ENCODE measurements at regions not wholly inside any gene's neighbourhood (a gene's known extent, or its start where the extent isn't known, plus 50 kb on each side); places are given as distances from the start of the nearest gene placed in this dataset.

DNA sequence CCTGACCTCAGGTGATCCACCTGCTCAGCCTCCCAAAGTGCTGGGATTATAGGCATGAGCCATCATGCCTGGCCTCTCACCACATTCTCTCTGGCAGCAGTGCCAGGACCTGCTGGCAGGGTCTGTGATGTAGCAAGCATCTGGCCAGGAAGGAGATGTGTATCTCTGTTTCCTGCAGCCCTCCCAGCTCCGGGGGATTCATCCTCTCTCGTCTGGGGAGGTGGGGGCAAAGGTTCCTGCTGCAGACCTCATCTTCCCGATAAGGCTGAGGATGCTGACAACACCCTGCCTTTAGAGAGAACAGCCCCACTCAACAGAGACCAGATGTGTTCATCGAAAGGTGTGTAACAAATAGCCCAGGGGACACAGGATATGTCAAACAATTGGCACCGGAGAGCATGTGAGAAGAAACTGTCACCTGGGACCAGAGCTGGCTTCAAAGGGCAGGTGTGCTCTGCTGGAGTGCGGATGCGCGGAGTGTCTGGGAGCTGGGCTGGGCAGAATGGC is 54.8 kb upstream of the SEC14L1 start:
- Histone ChIP-seq H2AK5ac (ENCODE audit: low read depth, low read length) (no peak overlapping the region), H2BK20ac (ENCODE audit: low read depth, low read length) (no peak overlapping the region), H2BK120ac (ENCODE audit: low read depth, low read length) (no peak overlapping the region), H2AFZ (replicated peaks; ENCODE audit: low read length, poor library complexity) (peak overlapping the region; percentile 83), H4K8ac (ENCODE audit: low read depth in 2 of 2, low read length in 2 of 2) (no peak overlapping the region), H3K36me3 (ENCODE audit: control insufficient read depth, insufficient read depth, low read length) (peaks cover 3% of the 10 kb centered on the region; the same call in 1 of the 2 replicates), H3K79me1 (ENCODE audit: low read depth in 1 of 2, low read length in 2 of 2) (peaks cover 13 to 23% of the 10 kb centered on the region in 2 experiments; a peak in 3 of 4 replicates), H3K18ac (ENCODE audit: low read depth, low read length) (no peak overlapping the region), H3K56ac (ENCODE audit: extremely low read depth, insufficient read depth, low read length) (no peak overlapping the region), H3K14ac (replicated peaks; ENCODE audit: low read depth, low read length) (no peak overlapping the region), H3K27me3 (ENCODE audit: control insufficient read depth, insufficient read depth, low read length) (peaks cover 4% of the 10 kb centered on the region; the same call in 1 of the 2 replicates), H3K27ac (ENCODE audit: insufficient read depth, low read length) (no peak overlapping the region), H3K4ac (ENCODE audit: low read depth, low read length) (no peak overlapping the region), H3K4me2 (ENCODE audit: low read depth, low read length) (no peak overlapping the region), H4K91ac (ENCODE audit: insufficient read depth, low read depth, low read length) (no peak overlapping the region), H3K4me1 (ENCODE audit: control insufficient read depth, insufficient read depth, low read length) (no peaks in the 10 kb centered on the region), H3K23ac (ENCODE audit: low read depth, low read length) (no peak overlapping the region), H2BK5ac (ENCODE audit: low read depth, low read length, poor library complexity, severe bottlenecking) (no peak overlapping the region), H4K5ac (ENCODE audit: low read depth, low read length) (no peak overlapping the region), H3K4me3 (ENCODE audit: insufficient read depth, low read depth, low read length) (no peak overlapping the region), H2BK15ac (ENCODE audit: low read depth, low read length) (no peak overlapping the region), H3K9me1 (ENCODE audit: insufficient read depth, low read length) (no peaks in the 10 kb centered on the region; the same call in 1 of the 2 replicates), H3K9me3 (ENCODE audit: control insufficient read depth, insufficient read depth, low read length) (no peaks in the 10 kb centered on the region), H2AK9ac (replicated peaks; ENCODE audit: low read depth, low read length, poor library complexity) (no peak overlapping the region), H3K9ac (ENCODE audit: low read depth, low read length) (no peak overlapping the region), H4K20me1 (ENCODE audit: insufficient read depth, low read length) (no peaks in the 10 kb centered on the region)
- ChIA-PET POLR2A (ENCODE audit: unreplicated experiment) (no interaction called here), CTCF (interaction anchor here (0.6 to 1.1 kb wide), 2 partner anchors 16 to 218 kb away, joined by 3 to 4 read pairs; partner anchors contain the start of gene MGAT5B)
- no peak for ATAC-seq (ENCODE audit: low read depth)
- 78% methylated on average over 5 of the region's 8 CpGs; no CpG with 5 or more reads in 1 of the 2 experiments for WGBS, 2 experiments (ENCODE audit: extremely low coverage in 2 of 2, insufficient read length in 1 of 2)
- TF ChIP-seq, protein P1, sequence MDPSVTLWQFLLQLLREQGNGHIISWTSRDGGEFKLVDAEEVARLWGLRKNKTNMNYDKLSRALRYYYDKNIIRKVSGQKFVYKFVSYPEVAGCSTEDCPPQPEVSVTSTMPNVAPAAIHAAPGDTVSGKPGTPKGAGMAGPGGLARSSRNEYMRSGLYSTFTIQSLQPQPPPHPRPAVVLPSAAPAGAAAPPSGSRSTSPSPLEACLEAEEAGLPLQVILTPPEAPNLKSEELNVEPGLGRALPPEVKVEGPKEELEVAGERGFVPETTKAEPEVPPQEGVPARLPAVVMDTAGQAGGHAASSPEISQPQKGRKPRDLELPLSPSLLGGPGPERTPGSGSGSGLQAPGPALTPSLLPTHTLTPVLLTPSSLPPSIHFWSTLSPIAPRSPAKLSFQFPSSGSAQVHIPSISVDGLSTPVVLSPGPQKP (IDR thresholded peaks at IDR 0.05; ENCODE audit: borderline replicate concordance, low read depth, low read length): no peak
- no peak for TF ChIP-seq FOS (IDR thresholded peaks at IDR 0.05; ENCODE audit: low read depth, low read length)
- TF ChIP-seq, protein P2, sequence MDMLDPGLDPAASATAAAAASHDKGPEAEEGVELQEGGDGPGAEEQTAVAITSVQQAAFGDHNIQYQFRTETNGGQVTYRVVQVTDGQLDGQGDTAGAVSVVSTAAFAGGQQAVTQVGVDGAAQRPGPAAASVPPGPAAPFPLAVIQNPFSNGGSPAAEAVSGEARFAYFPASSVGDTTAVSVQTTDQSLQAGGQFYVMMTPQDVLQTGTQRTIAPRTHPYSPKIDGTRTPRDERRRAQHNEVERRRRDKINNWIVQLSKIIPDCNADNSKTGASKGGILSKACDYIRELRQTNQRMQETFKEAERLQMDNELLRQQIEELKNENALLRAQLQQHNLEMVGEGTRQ (IDR thresholded peaks at IDR 0.05; ENCODE audit: low read depth, low read length): no peak
- no peak for TF ChIP-seq RCOR1 (IDR thresholded peaks at IDR 0.05; ENCODE audit: insufficient replicate concordance, low read length)
- no peak for TF ChIP-seq BHLHE40 (IDR thresholded peaks at IDR 0.05; ENCODE audit: low read depth, low read length)
- TF ChIP-seq RAD21 (IDR thresholded peaks at IDR 0.05; ENCODE audit: low read length): no peak
- TF ChIP-seq POLR2A (IDR thresholded peaks at IDR 0.05; ENCODE audit: low read depth, low read length): no peak
- TF ChIP-seq MXI1 (IDR thresholded peaks at IDR 0.05; ENCODE audit: borderline replicate concordance, low read depth, low read length): no peak
- TF ChIP-seq MAZ (IDR thresholded peaks at IDR 0.05; ENCODE audit: borderline replicate concordance, low read depth, low read length): no peak
- no peak for TF ChIP-seq CHD1 (IDR thresholded peaks at IDR 0.05; ENCODE audit: low read depth, low read length)
- no peak for TF ChIP-seq MAFK (IDR thresholded peaks at IDR 0.05; ENCODE audit: low read depth, low read length)
- TF ChIP-seq, protein P3, sequence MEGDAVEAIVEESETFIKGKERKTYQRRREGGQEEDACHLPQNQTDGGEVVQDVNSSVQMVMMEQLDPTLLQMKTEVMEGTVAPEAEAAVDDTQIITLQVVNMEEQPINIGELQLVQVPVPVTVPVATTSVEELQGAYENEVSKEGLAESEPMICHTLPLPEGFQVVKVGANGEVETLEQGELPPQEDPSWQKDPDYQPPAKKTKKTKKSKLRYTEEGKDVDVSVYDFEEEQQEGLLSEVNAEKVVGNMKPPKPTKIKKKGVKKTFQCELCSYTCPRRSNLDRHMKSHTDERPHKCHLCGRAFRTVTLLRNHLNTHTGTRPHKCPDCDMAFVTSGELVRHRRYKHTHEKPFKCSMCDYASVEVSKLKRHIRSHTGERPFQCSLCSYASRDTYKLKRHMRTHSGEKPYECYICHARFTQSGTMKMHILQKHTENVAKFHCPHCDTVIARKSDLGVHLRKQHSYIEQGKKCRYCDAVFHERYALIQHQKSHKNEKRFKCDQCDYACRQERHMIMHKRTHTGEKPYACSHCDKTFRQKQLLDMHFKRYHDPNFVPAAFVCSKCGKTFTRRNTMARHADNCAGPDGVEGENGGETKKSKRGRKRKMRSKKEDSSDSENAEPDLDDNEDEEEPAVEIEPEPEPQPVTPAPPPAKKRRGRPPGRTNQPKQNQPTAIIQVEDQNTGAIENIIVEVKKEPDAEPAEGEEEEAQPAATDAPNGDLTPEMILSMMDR (conservative IDR thresholded peaks at IDR 0.05; ENCODE audit: low read depth, low read length): no peak
- TF ChIP-seq NFE2L2 (IDR thresholded peaks at IDR 0.05; ENCODE audit: low read depth, low read length): no peak
- TF ChIP-seq RFX5 (IDR thresholded peaks at IDR 0.05; ENCODE audit: low read depth, low read length): no peak
- no TSS peak for BruUV-seq (replicated peaks)
- dilution Hi-C loops (cut with HindIII; ENCODE audit: low sequenced_read_pairs, unreplicated experiment) (no loop called here), in situ Hi-C loops (cut with MboI; ENCODE audit: low sequenced_read_pairs) (loop anchor here (5.0 kb wide), 1 partner anchor 156 kb away; no protein-coding TSS in a partner anchor), intact Hi-C loops (cut with micrococcal nuclease) (loop anchor here (1.0 to 5.0 kb wide), 2 partner anchors 161 to 236 kb away; no protein-coding TSS in a partner anchor)
- no peak for DNase-seq

Measured in IMR-90 (cell line).